ENCODE measurements at regions not wholly inside any gene's neighbourhood (a gene's known extent, or its start where the extent isn't known, plus 50 kb on each side); places are given as distances from the start of the nearest gene placed in this dataset.

GRCh38 chr1:221408117-221408803, 333.6 kb downstream of the DUSP10 start:
- TF ChIP-seq EZH2 (IDR thresholded peaks at IDR 0.05; ENCODE audit: borderline replicate concordance, low read length), result no peak
- TF ChIP-seq, protein P1, sequence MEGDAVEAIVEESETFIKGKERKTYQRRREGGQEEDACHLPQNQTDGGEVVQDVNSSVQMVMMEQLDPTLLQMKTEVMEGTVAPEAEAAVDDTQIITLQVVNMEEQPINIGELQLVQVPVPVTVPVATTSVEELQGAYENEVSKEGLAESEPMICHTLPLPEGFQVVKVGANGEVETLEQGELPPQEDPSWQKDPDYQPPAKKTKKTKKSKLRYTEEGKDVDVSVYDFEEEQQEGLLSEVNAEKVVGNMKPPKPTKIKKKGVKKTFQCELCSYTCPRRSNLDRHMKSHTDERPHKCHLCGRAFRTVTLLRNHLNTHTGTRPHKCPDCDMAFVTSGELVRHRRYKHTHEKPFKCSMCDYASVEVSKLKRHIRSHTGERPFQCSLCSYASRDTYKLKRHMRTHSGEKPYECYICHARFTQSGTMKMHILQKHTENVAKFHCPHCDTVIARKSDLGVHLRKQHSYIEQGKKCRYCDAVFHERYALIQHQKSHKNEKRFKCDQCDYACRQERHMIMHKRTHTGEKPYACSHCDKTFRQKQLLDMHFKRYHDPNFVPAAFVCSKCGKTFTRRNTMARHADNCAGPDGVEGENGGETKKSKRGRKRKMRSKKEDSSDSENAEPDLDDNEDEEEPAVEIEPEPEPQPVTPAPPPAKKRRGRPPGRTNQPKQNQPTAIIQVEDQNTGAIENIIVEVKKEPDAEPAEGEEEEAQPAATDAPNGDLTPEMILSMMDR (IDR thresholded peaks at IDR 0.05; ENCODE audit: low read length), result no peak
